ENCODE measurements at regions not wholly inside any gene's neighbourhood (a gene's known extent, or its start where the extent isn't known, plus 50 kb on each side); places are given as distances from the start of the nearest gene placed in this dataset.
"Not testable (repeated sequence)": the region's sequence is repeated elsewhere in the genome, so short reads cannot be mapped to it uniquely, and the experiment has no call there.

DNA sequence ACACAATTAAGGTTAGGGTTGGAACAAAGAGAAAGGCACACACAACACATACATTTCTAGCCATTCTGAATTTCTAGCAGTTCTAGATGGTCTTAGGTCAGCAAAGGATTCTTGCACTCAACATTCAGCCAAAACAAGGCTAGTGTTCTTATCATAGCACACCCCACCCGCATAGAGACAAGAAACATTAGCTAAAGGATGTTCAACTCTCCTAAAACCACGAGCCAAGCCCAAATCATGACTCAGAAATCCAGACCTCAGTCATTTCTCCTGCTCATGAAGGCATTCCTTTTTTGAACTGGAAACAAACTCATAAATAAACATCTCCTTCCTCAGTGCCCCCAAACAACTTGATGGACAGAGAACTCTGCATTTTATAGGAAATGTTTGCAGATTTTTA lies 293.0 kb upstream of the NOTCH2NLA start:
- H3K27me3 ChIP-seq (ENCODE audit: low read length); H3K9ac ChIP-seq (ENCODE audit: low read length); H3K4me2 ChIP-seq (ENCODE audit: low read length); H3K27ac ChIP-seq (ENCODE audit: low read length); H3F3A ChIP-seq (ENCODE audit: low read length, unreplicated experiment); H3K36me3 ChIP-seq (ENCODE audit: low read depth, low read length); H3K4me1 ChIP-seq (ENCODE audit: insufficient read depth, low read length); H3K9me3 ChIP-seq (ENCODE audit: low read length); H3K79me2 ChIP-seq (ENCODE audit: low read length); CTCF ChIA-PET; H4K20me1 ChIP-seq (ENCODE audit: low read length); POLR2A ChIA-PET (ENCODE audit: unreplicated experiment); DNase-seq; H2AFZ ChIP-seq (ENCODE audit: low read length); H3K9me2 ChIP-seq (replicated peaks; ENCODE audit: low read length); BruUV-seq (replicated peaks); H3K4me3 ChIP-seq (ENCODE audit: low read length); intact Hi-C loops (cut with micrococcal nuclease): not testable (repeated sequence)
- peak; percentile 85 for ATAC-seq

DNA sequence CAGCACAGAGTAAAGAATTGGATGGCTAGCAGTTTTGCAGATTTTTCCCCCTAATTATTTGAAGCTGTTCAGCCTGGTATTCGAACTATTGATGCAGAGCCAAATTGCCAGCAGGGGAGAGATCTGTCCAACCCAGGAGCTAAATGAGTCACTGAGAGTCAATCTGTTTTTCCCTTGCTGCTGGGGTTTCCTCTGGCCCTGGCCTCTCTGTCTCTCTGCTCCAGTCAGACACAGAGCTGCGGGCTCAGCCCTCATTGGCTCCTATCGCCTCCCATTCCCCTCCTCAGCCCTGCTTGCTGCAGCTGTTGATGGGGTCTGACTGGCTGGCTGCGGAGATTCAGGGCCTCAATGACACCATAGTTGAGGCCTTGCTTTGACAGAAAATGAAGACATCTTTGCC lies 284.9 kb upstream of the NOTCH2NLA start:
- CTCF ChIA-PET; DNase-seq; H2AFZ ChIP-seq (ENCODE audit: low read length); H3K4me3 ChIP-seq (ENCODE audit: low read length); H3K27me3 ChIP-seq (ENCODE audit: low read length); H3K36me3 ChIP-seq (ENCODE audit: low read depth, low read length); BruUV-seq (replicated peaks); H3K9ac ChIP-seq (ENCODE audit: low read length); H3K9me3 ChIP-seq (ENCODE audit: low read length); H4K20me1 ChIP-seq (ENCODE audit: low read length); H3F3A ChIP-seq (ENCODE audit: low read length, unreplicated experiment); POLR2A ChIA-PET (ENCODE audit: unreplicated experiment); H3K9me2 ChIP-seq (replicated peaks; ENCODE audit: low read length); H3K4me2 ChIP-seq (ENCODE audit: low read length); H3K4me1 ChIP-seq (ENCODE audit: insufficient read depth, low read length); ATAC-seq; H3K27ac ChIP-seq (ENCODE audit: low read length); intact Hi-C loops (cut with micrococcal nuclease); H3K79me2 ChIP-seq (ENCODE audit: low read length): not testable (repeated sequence)

DNA sequence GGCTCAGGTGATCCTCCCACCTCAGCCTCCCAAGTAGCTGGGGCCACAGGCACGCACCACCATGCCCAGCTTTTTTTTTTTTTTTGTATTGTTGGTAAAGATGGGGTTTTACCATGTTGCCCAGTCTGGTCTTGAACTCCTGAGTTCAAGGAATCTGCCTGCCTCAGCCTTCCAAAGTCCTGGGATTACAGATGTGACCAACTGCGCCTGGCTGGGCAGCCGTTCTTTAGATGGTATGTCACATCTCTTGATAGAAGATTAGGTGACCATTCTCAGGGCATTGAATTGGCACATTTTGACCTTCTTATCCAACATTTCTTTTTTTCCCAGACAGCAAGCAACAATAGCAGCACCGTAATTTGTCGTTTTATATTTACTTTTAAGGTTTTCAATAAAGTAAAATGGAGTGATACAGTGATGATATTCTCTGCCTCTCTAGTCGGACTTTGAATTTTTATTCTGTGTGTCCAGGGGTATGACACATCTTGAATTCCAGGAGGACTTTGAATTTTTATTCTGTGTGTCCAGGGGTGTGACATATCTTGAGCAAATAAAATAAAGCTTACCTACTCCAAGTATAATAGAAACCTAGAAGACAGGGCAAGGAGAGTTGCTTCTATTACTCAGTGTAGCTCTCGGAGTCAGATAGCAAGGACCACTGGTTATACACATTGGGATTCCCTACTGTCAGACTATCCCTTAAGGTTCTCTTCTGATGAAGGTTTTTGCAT lies 282.4 kb upstream of the NOTCH2NLA start:
- intact Hi-C loops (cut with micrococcal nuclease); H3K79me2 ChIP-seq (ENCODE audit: low read length); DNase-seq; CTCF ChIA-PET; POLR2A ChIA-PET (ENCODE audit: unreplicated experiment); H4K20me1 ChIP-seq (ENCODE audit: low read length); H3K4me1 ChIP-seq (ENCODE audit: insufficient read depth, low read length); H3K4me2 ChIP-seq (ENCODE audit: low read length); H2AFZ ChIP-seq (ENCODE audit: low read length); H3K4me3 ChIP-seq (ENCODE audit: low read length); H3K36me3 ChIP-seq (ENCODE audit: low read depth, low read length); H3K27me3 ChIP-seq (ENCODE audit: low read length); H3K9ac ChIP-seq (ENCODE audit: low read length); H3K9me2 ChIP-seq (replicated peaks; ENCODE audit: low read length); H3K9me3 ChIP-seq (ENCODE audit: low read length); H3F3A ChIP-seq (ENCODE audit: low read length, unreplicated experiment): not testable (repeated sequence)
- peak overlapping the region; percentile 46; the same call in 1 of the 2 replicates for H3K27ac ChIP-seq (ENCODE audit: low read length)
- TSS peak; percentile 66 for BruUV-seq (replicated peaks)
- ATAC-seq = peak; percentile 94

DNA sequence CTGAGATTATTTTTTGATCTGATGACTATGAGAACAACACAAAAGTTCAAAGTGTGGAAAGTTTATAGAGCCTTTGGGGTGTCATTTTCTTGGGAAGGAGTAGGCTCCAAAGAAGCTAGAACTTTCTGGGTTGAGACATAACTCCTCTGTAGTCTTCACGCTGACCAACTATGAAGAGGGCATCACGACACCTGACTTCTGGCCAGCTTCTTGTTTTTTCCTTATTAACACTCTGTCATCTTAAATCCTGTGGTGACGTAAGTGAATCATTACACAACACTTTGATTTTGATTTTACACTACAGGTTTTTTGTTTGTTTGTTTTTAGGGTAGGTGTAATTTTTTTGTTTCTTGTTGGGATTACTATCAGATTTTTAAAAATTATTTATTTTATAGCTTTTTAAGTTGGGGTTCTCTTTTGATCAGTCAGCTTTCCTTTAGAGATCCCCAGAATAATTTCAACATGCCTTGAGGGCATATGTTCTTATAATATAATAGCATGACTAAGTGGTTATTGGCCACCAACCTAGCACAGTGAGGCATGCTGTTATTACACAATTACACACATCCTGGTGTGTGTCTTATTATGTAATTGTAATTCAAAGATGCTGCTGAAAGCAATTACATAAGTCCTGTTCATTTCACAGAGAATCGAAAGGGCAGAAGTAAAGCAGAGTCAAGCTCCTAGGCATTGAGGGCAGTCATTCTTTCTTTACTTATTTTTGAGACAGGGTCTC lies 281.6 kb upstream of the NOTCH2NLA start:
- intact Hi-C loops (cut with micrococcal nuclease); H3K36me3 ChIP-seq (ENCODE audit: low read depth, low read length); H3K9me2 ChIP-seq (replicated peaks; ENCODE audit: low read length); DNase-seq; H3K4me2 ChIP-seq (ENCODE audit: low read length); H3K27me3 ChIP-seq (ENCODE audit: low read length); H3K9ac ChIP-seq (ENCODE audit: low read length); H4K20me1 ChIP-seq (ENCODE audit: low read length); POLR2A ChIA-PET (ENCODE audit: unreplicated experiment); BruUV-seq (replicated peaks); H3K4me1 ChIP-seq (ENCODE audit: insufficient read depth, low read length); H3K4me3 ChIP-seq (ENCODE audit: low read length); H3K9me3 ChIP-seq (ENCODE audit: low read length); H3F3A ChIP-seq (ENCODE audit: low read length, unreplicated experiment); H2AFZ ChIP-seq (ENCODE audit: low read length); H3K79me2 ChIP-seq (ENCODE audit: low read length); CTCF ChIA-PET; H3K27ac ChIP-seq (ENCODE audit: low read length): not testable (repeated sequence)
- ATAC-seq = peak; percentile 60

DNA sequence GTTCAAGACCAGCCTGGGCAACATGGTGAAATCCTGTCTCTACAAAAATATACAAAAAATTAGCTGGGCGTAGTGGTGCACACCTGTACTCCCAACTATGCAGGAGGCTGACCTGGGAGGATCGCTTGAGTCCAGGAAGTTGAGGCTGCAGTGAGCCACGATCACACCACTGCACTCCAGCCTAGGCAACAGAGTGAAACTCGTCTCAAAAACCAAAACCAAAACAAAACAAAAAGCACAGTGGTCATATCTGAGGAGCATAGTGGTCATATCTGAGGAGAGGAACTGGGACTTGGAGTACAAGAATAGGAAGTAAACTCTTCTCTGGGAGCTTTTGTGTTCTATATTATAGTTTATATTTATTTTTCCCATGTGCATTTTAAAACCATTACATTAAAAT lies 275.3 kb upstream of the NOTCH2NLA start:
- H3K4me3 ChIP-seq (ENCODE audit: low read length); CTCF ChIA-PET; DNase-seq; H4K20me1 ChIP-seq (ENCODE audit: low read length); H3K36me3 ChIP-seq (ENCODE audit: low read depth, low read length); H3K4me2 ChIP-seq (ENCODE audit: low read length); intact Hi-C loops (cut with micrococcal nuclease); H3K27ac ChIP-seq (ENCODE audit: low read length); H3K9ac ChIP-seq (ENCODE audit: low read length); ATAC-seq; H3K27me3 ChIP-seq (ENCODE audit: low read length); H3K4me1 ChIP-seq (ENCODE audit: insufficient read depth, low read length); H3F3A ChIP-seq (ENCODE audit: low read length, unreplicated experiment); H3K79me2 ChIP-seq (ENCODE audit: low read length); H3K9me2 ChIP-seq (replicated peaks; ENCODE audit: low read length); BruUV-seq (replicated peaks); H3K9me3 ChIP-seq (ENCODE audit: low read length); POLR2A ChIA-PET (ENCODE audit: unreplicated experiment); H2AFZ ChIP-seq (ENCODE audit: low read length): not testable (repeated sequence)

DNA sequence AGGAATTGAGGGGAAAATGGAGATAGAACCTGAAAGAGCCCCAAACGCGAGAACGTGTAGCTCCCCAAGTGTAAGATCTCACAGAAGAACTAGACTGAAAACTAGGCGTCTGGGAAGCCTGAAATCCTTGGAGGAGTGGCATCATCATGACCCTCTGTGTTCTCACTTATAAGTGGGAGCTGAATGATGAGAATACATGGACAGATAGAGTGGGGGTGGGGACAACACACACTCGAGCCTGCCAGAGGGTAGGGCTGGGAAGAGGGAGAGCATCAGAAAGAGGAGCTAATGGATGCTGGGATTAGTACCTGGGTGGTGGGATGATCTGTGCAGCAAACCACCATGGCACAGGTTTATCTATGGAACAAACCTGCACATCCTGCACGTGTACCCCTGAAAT lies 258.7 kb upstream of the NOTCH2NLA start:
- ATAC-seq; BruUV-seq (replicated peaks); H3K4me1 ChIP-seq (ENCODE audit: insufficient read depth, low read length); H3K9me3 ChIP-seq (ENCODE audit: low read length); intact Hi-C loops (cut with micrococcal nuclease); DNase-seq; H3K36me3 ChIP-seq (ENCODE audit: low read depth, low read length); H3K9ac ChIP-seq (ENCODE audit: low read length); H2AFZ ChIP-seq (ENCODE audit: low read length); H3K79me2 ChIP-seq (ENCODE audit: low read length); CTCF ChIA-PET; H3K9me2 ChIP-seq (replicated peaks; ENCODE audit: low read length); H3K27me3 ChIP-seq (ENCODE audit: low read length); H3K27ac ChIP-seq (ENCODE audit: low read length); H3K4me3 ChIP-seq (ENCODE audit: low read length); POLR2A ChIA-PET (ENCODE audit: unreplicated experiment); H3F3A ChIP-seq (ENCODE audit: low read length, unreplicated experiment); H3K4me2 ChIP-seq (ENCODE audit: low read length); H4K20me1 ChIP-seq (ENCODE audit: low read length): not testable (repeated sequence)

DNA sequence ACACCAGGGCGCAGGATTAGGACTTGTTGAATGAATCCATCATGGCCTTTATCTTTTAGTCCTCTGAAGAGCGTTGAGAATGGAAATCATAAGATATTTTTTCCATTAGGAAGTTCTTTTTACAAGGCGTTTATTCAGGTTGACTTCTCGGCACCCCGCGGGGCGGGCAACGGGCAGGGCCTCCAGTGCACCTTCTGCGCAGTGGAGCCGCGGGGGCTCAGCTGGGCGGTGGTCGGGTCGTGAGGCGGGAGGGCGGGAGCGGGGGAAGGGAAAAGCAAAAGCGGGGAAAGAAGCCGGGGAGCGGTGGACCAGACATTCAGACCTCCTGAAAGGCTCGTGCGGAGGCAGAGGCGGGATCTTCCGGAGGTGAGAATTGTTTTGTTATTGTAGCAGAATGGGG lies 258.3 kb upstream of the NOTCH2NLA start:
- H3K27me3 ChIP-seq (ENCODE audit: low read length); H3K9me3 ChIP-seq (ENCODE audit: low read length); H3F3A ChIP-seq (ENCODE audit: low read length, unreplicated experiment); H2AFZ ChIP-seq (ENCODE audit: low read length); H4K20me1 ChIP-seq (ENCODE audit: low read length); POLR2A ChIA-PET (ENCODE audit: unreplicated experiment); H3K9ac ChIP-seq (ENCODE audit: low read length); H3K79me2 ChIP-seq (ENCODE audit: low read length); CTCF ChIA-PET; H3K4me2 ChIP-seq (ENCODE audit: low read length); DNase-seq; H3K27ac ChIP-seq (ENCODE audit: low read length); ATAC-seq; H3K4me1 ChIP-seq (ENCODE audit: insufficient read depth, low read length); BruUV-seq (replicated peaks); H3K36me3 ChIP-seq (ENCODE audit: low read depth, low read length); intact Hi-C loops (cut with micrococcal nuclease); H3K4me3 ChIP-seq (ENCODE audit: low read length); H3K9me2 ChIP-seq (replicated peaks; ENCODE audit: low read length): not testable (repeated sequence)

Measured in PC-3 (cell line).